Progenitor cell of endocrine pancreas (in vitro differentiated cells): ENCODE measurements at regions not wholly inside any gene's neighbourhood (a gene's known extent, or its start where the extent isn't known, plus 50 kb on each side); places are given as distances from the start of the nearest gene placed in this dataset.

Experiments
- DNase-seq: peaks from one replicate; pipeline ENCODE4 v3.0.0; 2021; ENCODE audit warnings: low spot score; ENCODE audit not compliant: unreplicated experiment
- H3K27ac Mint-ChIP-seq: 2 replicates; pipeline ENCODE4 v1.8.0; 2021; ENCODE audit warnings: mild to moderate bottlenecking, moderate library complexity, mixed read lengths
- H3K27me3 Mint-ChIP-seq: 2 replicates; pipeline ENCODE4 v1.8.0; 2021; ENCODE audit warnings: mixed read lengths
- H3K36me3 Mint-ChIP-seq: 2 replicates; pipeline ENCODE4 v1.8.0; 2022; ENCODE audit warnings: mixed read lengths; ENCODE audit not compliant: insufficient read depth
- H3K4me1 Mint-ChIP-seq: 2 replicates; pipeline ENCODE4 v1.8.0; 2021; ENCODE audit warnings: low read depth, mixed read lengths
- H3K4me3 Mint-ChIP-seq: 2 replicates; pipeline ENCODE4 v1.8.0; 2021; ENCODE audit warnings: low read depth, mild to moderate bottlenecking, moderate library complexity, mixed read lengths
- H3K9me3 Mint-ChIP-seq: 2 replicates; pipeline ENCODE4 v1.8.0; 2021; ENCODE audit warnings: low read depth, mixed read lengths
- TF ChIP-seq, protein P1 (sequence below): fragments of 200-600 bp; sonication (generic); IDR thresholded peaks from one replicate; pipeline ENCODE4 v1.5.0; 2021; ENCODE audit warnings: antibody characterized with exemption, mild to moderate bottlenecking; ENCODE audit not compliant: unreplicated experiment

DNA sequence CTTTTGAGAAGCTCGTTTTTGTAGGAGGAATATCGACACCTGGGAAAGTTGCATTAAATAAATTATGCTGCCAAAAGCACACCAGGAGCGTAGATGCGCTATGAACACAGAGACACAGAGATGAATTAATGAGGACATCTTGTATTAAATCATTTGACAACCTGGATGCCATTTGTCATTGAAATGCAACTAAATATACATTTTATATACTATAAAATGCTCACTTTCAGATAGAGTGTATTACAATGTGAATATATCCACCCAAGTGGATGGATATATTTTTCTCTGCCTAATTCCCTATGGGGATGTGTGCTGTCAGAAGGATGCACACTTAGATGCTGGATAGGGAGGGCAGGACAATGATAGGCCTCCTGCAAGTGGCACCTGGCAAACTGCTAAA, 426.2 kb downstream of the RIT2 start:
- TF ChIP-seq, protein P1, sequence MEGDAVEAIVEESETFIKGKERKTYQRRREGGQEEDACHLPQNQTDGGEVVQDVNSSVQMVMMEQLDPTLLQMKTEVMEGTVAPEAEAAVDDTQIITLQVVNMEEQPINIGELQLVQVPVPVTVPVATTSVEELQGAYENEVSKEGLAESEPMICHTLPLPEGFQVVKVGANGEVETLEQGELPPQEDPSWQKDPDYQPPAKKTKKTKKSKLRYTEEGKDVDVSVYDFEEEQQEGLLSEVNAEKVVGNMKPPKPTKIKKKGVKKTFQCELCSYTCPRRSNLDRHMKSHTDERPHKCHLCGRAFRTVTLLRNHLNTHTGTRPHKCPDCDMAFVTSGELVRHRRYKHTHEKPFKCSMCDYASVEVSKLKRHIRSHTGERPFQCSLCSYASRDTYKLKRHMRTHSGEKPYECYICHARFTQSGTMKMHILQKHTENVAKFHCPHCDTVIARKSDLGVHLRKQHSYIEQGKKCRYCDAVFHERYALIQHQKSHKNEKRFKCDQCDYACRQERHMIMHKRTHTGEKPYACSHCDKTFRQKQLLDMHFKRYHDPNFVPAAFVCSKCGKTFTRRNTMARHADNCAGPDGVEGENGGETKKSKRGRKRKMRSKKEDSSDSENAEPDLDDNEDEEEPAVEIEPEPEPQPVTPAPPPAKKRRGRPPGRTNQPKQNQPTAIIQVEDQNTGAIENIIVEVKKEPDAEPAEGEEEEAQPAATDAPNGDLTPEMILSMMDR = no peak
- Mint-ChIP-seq H3K9me3 (peaks cover 20% of the 10 kb centered on the region), H3K27ac (no peak overlapping the region), H3K4me1 (peaks cover 2% of the 10 kb centered on the region), H3K4me3 (no peak overlapping the region), H3K36me3 (peaks cover 12% of the 10 kb centered on the region), H3K27me3 (no peaks in the 10 kb centered on the region)
- no peak for DNase-seq
